OCI-LY7 (cell line): ENCODE measurements at regions not wholly inside any gene's neighbourhood (a gene's known extent, or its start where the extent isn't known, plus 50 kb on each side); places are given as distances from the start of the nearest gene placed in this dataset.

ENCODE experiments used
- BruUV-seq: library from RNA; stranded (reverse); fragments of 400-500 nt; replicated peaks from 2 replicates; lab custom pipeline; 2021; lab: Mats Ljungman, UMichigan
- CTCF ChIA-PET: fragments of 300-600 bp; sonication (Branson Sonifier 250); formaldehyde crosslinking; loops from one replicate; lab custom pipeline; 2022; ENCODE audit warnings: antibody characterized with exemption; ENCODE audit not compliant: unreplicated experiment; lab: Charles Lee
- POLR2A ChIA-PET: fragments of 300-600 bp; sonication (Branson Sonifier 250); formaldehyde crosslinking; loops from one replicate; lab custom pipeline; 2022; ENCODE audit warnings: antibody characterized with exemption; lab: Charles Lee
- DNase-seq: peaks from one replicate; pipeline ENCODE4 v3.0.0-alpha.2; 2015; ENCODE audit warnings: low spot score
- H2AFZ ChIP-seq: fragments of 200-600 bp; sonication (generic), shearing (Covaris generic); 2 replicates; pipeline ENCODE4 v1.6.1; 2014; ENCODE audit warnings: mild to moderate bottlenecking, antibody characterized with exemption, low read length, moderate library complexity
- H3K27ac ChIP-seq: fragments of 200-600 bp; sonication (generic); 2 replicates; pipeline ENCODE4 v1.5.1; 2014; ENCODE audit warnings: mixed run types, low read depth, mild to moderate bottlenecking, moderate library complexity, low read length, inconsistent platforms; ENCODE audit not compliant: poor library complexity, severe bottlenecking
- H3K36me3 ChIP-seq: fragments of 200-600 bp; sonication (generic); 2 replicates; pipeline ENCODE4 v1.6.1; 2014; ENCODE audit warnings: mild to moderate bottlenecking, antibody characterized with exemption, low read length, moderate library complexity, mixed read lengths; ENCODE audit not compliant: insufficient read depth
- H3K4me1 ChIP-seq: fragments of 200-600 bp; sonication (generic); 2 replicates; pipeline ENCODE4 v1.5.1; 2014; ENCODE audit warnings: mild to moderate bottlenecking, low read length; ENCODE audit not compliant: insufficient read depth, poor library complexity, severe bottlenecking
- H3K4me2 ChIP-seq: fragments of 200-600 bp; sonication (generic); 2 replicates; pipeline ENCODE4 v1.6.1; 2014; ENCODE audit warnings: mild to moderate bottlenecking, low read length
- H3K4me3 ChIP-seq: fragments of 200-600 bp; sonication (generic); 2 replicates; pipeline ENCODE4 v1.5.1; 2014; ENCODE audit warnings: mild to moderate bottlenecking, low read depth, low read length; ENCODE audit not compliant: poor library complexity, severe bottlenecking
- H3K79me2 ChIP-seq: fragments of 200-600 bp; sonication (generic); 2 replicates; pipeline ENCODE4 v1.6.1; 2016; ENCODE audit warnings: low read depth, mild to moderate bottlenecking, low read length, moderate library complexity, mixed read lengths; ENCODE audit not compliant: insufficient read depth
- H3K9me2 ChIP-seq: fragments of 200-600 bp; sonication (generic); 2 replicates; pipeline ENCODE4 v1.6.1; 2016; ENCODE audit warnings: mild to moderate bottlenecking, low read length, mixed read lengths; ENCODE audit not compliant: insufficient read depth
- H3K9me3 ChIP-seq: fragments of 200-600 bp; sonication (generic); 2 replicates; pipeline ENCODE4 v1.6.1; 2014; ENCODE audit warnings: mild to moderate bottlenecking, mixed run types, low read length, mixed read lengths
- H4K20me1 ChIP-seq: fragments of 200-600 bp; sonication (generic); 2 replicates; pipeline ENCODE4 v1.6.1; 2014; ENCODE audit warnings: mild to moderate bottlenecking, antibody characterized with exemption, low read length, moderate library complexity, mixed read lengths; ENCODE audit not compliant: insufficient read depth
- CTCF ChIP-seq: fragments of 200-600 bp; sonication (generic); conservative IDR thresholded peaks from 2 replicates; pipeline ENCODE4 v1.5.1; 2014; ENCODE audit warnings: mild to moderate bottlenecking, antibody characterized with exemption, low read length, moderate library complexity, mixed read lengths
- EZH2phosphoT487 ChIP-seq: fragments of 200-600 bp; sonication (generic); IDR thresholded peaks from 2 replicates; pipeline ENCODE4 v1.6.1; 2018; ENCODE audit warnings: low read depth, borderline replicate concordance, mild to moderate bottlenecking, mixed run types, antibody characterized with exemption, low read length, moderate library complexity, mixed read lengths
- intact Hi-C: fragments of 100-400 bp; cut with micrococcal nuclease; formaldehyde crosslinking; loops from one replicate; pipeline ENCODE4 v1.10.0; 2022; ENCODE audit not compliant: unreplicated experiment

- Histone ChIP-seq H3K9me2 (no peaks in the 10 kb centered on the region), H3K9me3 (no peaks in the 10 kb centered on the region), H3K36me3 (no peaks in the 10 kb centered on the region), H4K20me1 (no peaks in the 10 kb centered on the region), H3K27ac (no peak overlapping the region), H3K79me2 (no peaks in the 10 kb centered on the region), H3K4me1 (no peaks in the 10 kb centered on the region), H2AFZ (no peak overlapping the region), H3K4me2 (no peak overlapping the region), H3K4me3 (no peak overlapping the region)
- intact Hi-C loops, result no loop called here
- no peak for DNase-seq
- ChIA-PET CTCF (no interaction called here), POLR2A (no interaction called here)
- no peak for TF ChIP-seq EZH2phosphoT487
- TF ChIP-seq CTCF, result no peak
- BruUV-seq, result no TSS peak
Measured at GRCh38 chr19:28140201-28140600, 1072.8 kb downstream of the UQCRFS1 start.

GRCh38 chr19:28137772-28138171 is 1075.2 kb downstream of the UQCRFS1 start:
- Histone ChIP-seq H3K4me1 (no peaks in the 10 kb centered on the region), H3K79me2 (no peaks in the 10 kb centered on the region), H3K27ac (no peak overlapping the region), H3K4me2 (no peak overlapping the region), H3K9me2 (no peaks in the 10 kb centered on the region), H3K4me3 (no peak overlapping the region), H3K9me3 (no peaks in the 10 kb centered on the region), H3K36me3 (no peaks in the 10 kb centered on the region), H4K20me1 (no peaks in the 10 kb centered on the region), H2AFZ (no peak overlapping the region)
- DNase-seq, result no peak
- ChIA-PET POLR2A (no interaction called here), CTCF (no interaction called here)
- no TSS peak for BruUV-seq
- intact Hi-C loops, result no loop called here
- TF ChIP-seq EZH2phosphoT487 (no peak), CTCF (no peak)

DNA sequence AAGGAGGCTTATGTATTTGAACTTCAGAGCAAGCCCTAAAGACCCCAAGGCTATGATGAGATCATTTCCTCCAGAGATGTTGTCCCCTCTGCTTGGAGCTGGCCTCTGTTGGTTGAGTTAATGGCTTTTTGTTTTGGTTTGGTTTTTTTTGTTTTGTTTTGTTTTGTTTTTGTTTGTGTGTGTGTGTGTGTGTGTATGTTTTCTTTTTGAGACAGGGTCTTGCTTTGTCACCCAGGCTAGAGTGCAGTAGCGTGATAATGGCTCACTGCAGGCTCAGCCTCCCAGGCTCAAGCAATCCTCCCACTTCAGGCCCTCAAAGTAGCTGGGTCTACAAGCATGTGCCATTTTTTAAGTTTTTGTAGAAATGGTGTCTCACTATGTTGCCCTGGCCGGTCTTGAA is 1076.2 kb downstream of the UQCRFS1 start:
- intact Hi-C loops, result no loop called here
- H2AFZ ChIP-seq, result no peak overlapping the region
- H3K27ac ChIP-seq, result no peak overlapping the region
- no peak for TF ChIP-seq CTCF
- no peak for TF ChIP-seq EZH2phosphoT487
- H3K4me2 ChIP-seq, result no peak overlapping the region
- H3K9me2 ChIP-seq, result no peaks in the 10 kb centered on the region
- no peak for DNase-seq
- ChIA-PET POLR2A (no interaction called here), CTCF (no interaction called here)
- no peaks in the 10 kb centered on the region for H3K36me3 ChIP-seq
- no peak overlapping the region for H3K4me3 ChIP-seq
- no peaks in the 10 kb centered on the region for H3K9me3 ChIP-seq
- H3K4me1 ChIP-seq, result no peaks in the 10 kb centered on the region
- H4K20me1 ChIP-seq, result no peaks in the 10 kb centered on the region
- no TSS peak for BruUV-seq
- H3K79me2 ChIP-seq, result no peaks in the 10 kb centered on the region
